HG03280 (cell line): ENCODE measurements at regions not wholly inside any gene's neighbourhood (a gene's known extent, or its start where the extent isn't known, plus 50 kb on each side); places are given as distances from the start of the nearest gene placed in this dataset.

Experiments
- ATAC-seq: cut with Tn5 transposase; IDR thresholded peaks from one replicate; pipeline ENCODE4 v1.9.1; 2021; ENCODE audit warnings: mild to moderate bottlenecking, moderate library complexity; ENCODE audit not compliant: unreplicated experiment

GRCh38 chr15:62756995-62757360 lies 285.6 kb upstream of the TPM1 start:
- no peak for ATAC-seq

GRCh38 chr15:62757535-62757934 lies 285.0 kb upstream of the TPM1 start:
- ATAC-seq, result no peak

GRCh38 chr15:62758126-62758951 lies 284.2 kb upstream of the TPM1 start:
- ATAC-seq, result no peak

- no peak for ATAC-seq
These were observed 283.6 kb upstream of the TPM1 start for GRCh38 chr15:62758952-62759349.

- ATAC-seq, result no peak
These were observed 282.0 kb upstream of the TPM1 start for GRCh38 chr15:62760538-62760937.

- ATAC-seq, result no peak
These were observed 276.6 kb upstream of the TPM1 start for GRCh38 chr15:62765916-62766315.

- no peak for ATAC-seq
These were observed 275.9 kb upstream of the TPM1 start for GRCh38 chr15:62766599-62766998.

- no peak for ATAC-seq
These were observed 272.9 kb upstream of the TPM1 start for GRCh38 chr15:62769604-62770003.

GRCh38 chr15:62770111-62770660 lies 272.4 kb upstream of the TPM1 start:
- no peak for ATAC-seq

GRCh38 chr15:62770752-62771151 lies 271.8 kb upstream of the TPM1 start:
- ATAC-seq, result no peak

- ATAC-seq, result no peak
These were observed 271.3 kb upstream of the TPM1 start for GRCh38 chr15:62771234-62771633.

GRCh38 chr15:62773369-62774165 lies 269.0 kb upstream of the TPM1 start:
- no peak for ATAC-seq

GRCh38 chr15:62775932-62776331 lies 266.6 kb upstream of the TPM1 start:
- ATAC-seq, result no peak

- ATAC-seq, result no peak
These were observed 264.9 kb upstream of the TPM1 start for GRCh38 chr15:62777671-62778070.

GRCh38 chr15:62779036-62779770 lies 263.3 kb upstream of the TPM1 start:
- no peak for ATAC-seq

GRCh38 chr15:62779899-62780298 lies 262.6 kb upstream of the TPM1 start:
- ATAC-seq, result no peak

- no peak for ATAC-seq
These were observed 261.5 kb upstream of the TPM1 start for GRCh38 chr15:62781081-62781497.

- ATAC-seq, result no peak
These were observed 260.3 kb upstream of the TPM1 start for GRCh38 chr15:62782071-62782841.

GRCh38 chr15:62782896-62783295 lies 259.7 kb upstream of the TPM1 start:
- ATAC-seq, result no peak

GRCh38 chr15:62783303-62783957 lies 259.1 kb upstream of the TPM1 start:
- no peak for ATAC-seq
